Lung (tissue), 11 donors: ENCODE measurements at regions not wholly inside any gene's neighbourhood (a gene's known extent, or its start where the extent isn't known, plus 50 kb on each side); places are given as distances from the start of the nearest gene placed in this dataset.

Experiments
- ATAC-seq: fragments of 200-7000 bp; cut with Tn5 transposase; one replicate; pipeline ENCODE4 v1.9.1; 2020; ENCODE audit warnings: moderate number of reproducible peaks; ENCODE audit not compliant: insufficient read depth, low FRiP score
- DNase-seq, 3 donors: peaks; one replicate each; pipeline ENCODE4 v3.0.0-alpha.2; 2013 to 2017
- H3K27ac ChIP-seq, 2 donors: one replicate each; pipeline ENCODE4 v1.5.1; 2013; ENCODE audit warnings: mild to moderate bottlenecking in 2 of 2, moderate library complexity in 2 of 2, control low read depth in 1 of 2, inconsistent platforms in 1 of 2, low read depth in 1 of 2, low read length in 1 of 2
- H3K27me3 ChIP-seq, 3 donors: one replicate each; pipeline ENCODE4 v1.5.1; 2013; ENCODE audit warnings: low read length in 2 of 3; ENCODE audit not compliant: control insufficient read depth in 3 of 3, insufficient read depth in 3 of 3
- H3K36me3 ChIP-seq, 4 donors: one replicate each; pipeline ENCODE4 v1.5.1; 2013; ENCODE audit warnings: low read length in 4 of 4, mild to moderate bottlenecking in 1 of 4, moderate library complexity in 1 of 4; ENCODE audit not compliant: control insufficient read depth in 4 of 4, insufficient read depth in 4 of 4
- H3K4me1 ChIP-seq, 5 donors: one replicate each; pipeline ENCODE4 v1.5.1; 2013; ENCODE audit warnings: low read length in 5 of 5, mild to moderate bottlenecking in 2 of 5, moderate library complexity in 1 of 5; ENCODE audit not compliant: control insufficient read depth in 5 of 5, insufficient read depth in 5 of 5
- H3K4me3 ChIP-seq: one replicate; pipeline ENCODE4 v1.5.1; 2013; ENCODE audit warnings: mild to moderate bottlenecking, control low read depth, moderate library complexity
- H3K9ac ChIP-seq, 2 donors: one replicate each; pipeline ENCODE4 v1.5.1; 2013; ENCODE audit warnings: low read length in 2 of 2, control low read depth in 1 of 2; ENCODE audit not compliant: insufficient read depth in 1 of 2
- H3K9me3 ChIP-seq, 4 donors: one replicate each; pipeline ENCODE4 v1.5.1; 2013; ENCODE audit warnings: low read length in 3 of 4, mild to moderate bottlenecking in 1 of 4, moderate library complexity in 1 of 4; ENCODE audit not compliant: control insufficient read depth in 4 of 4, insufficient read depth in 3 of 4
- CTCF ChIP-seq: IDR thresholded peaks from 2 replicates; pipeline ENCODE4 v1.5.1; 2012; ENCODE audit warnings: mild to moderate bottlenecking; ENCODE audit errors: control extremely low read depth, extremely low read depth
- WGBS, 2 donors: extraction: QIAGEN DNeasy Blood & Tissue Kit; methylation state at CpG; one replicate each; pipeline ENCODE4 v1.1.7; 2013; 5-methylcytosine and 5-hydroxymethylcytosine counted together
- donor health status: control.
- donor health status: control.
- donor health status: Bipolar disorder and iron deficiency.
- donor health status: healthy.
- donor health status: DM: yes; HTN: yes; CAD: no.

GRCh38 chr12:132423251-132423819 is 66.6 kb upstream of the FBRSL1 start:
- no peak for DNase-seq
- Histone ChIP-seq H3K27me3 (peaks cover 0 to 5% (median 3%) of the 10 kb centered on the region in 3 donors), H3K9me3 (peaks cover 0 to 18% (median 0%) of the 10 kb centered on the region in 4 donors), H3K27ac (no peak overlapping the region), H3K9ac (no peak overlapping the region), H3K4me1 (peaks cover 0 to 21% (median 0%) of the 10 kb centered on the region in 5 donors), H3K4me3 (no peak overlapping the region), H3K36me3 (no peaks in the 10 kb centered on the region)
- TF ChIP-seq CTCF, result no peak
- no peak for ATAC-seq
- WGBS, 2 donors, result 69 to 89% methylated on average over 29 of the region's 29 CpGs

GRCh38 chr12:132422381-132423043 is 67.4 kb upstream of the FBRSL1 start:
- Histone ChIP-seq H3K27me3 (peaks cover 0 to 5% (median 4%) of the 10 kb centered on the region in 3 donors), H3K4me1 (peaks cover 0 to 21% (median 0%) of the 10 kb centered on the region in 5 donors), H3K27ac (no peak overlapping the region), H3K36me3 (no peaks in the 10 kb centered on the region), H3K9me3 (peaks cover 0 to 18% (median 0%) of the 10 kb centered on the region in 4 donors), H3K9ac (no peak overlapping the region), H3K4me3 (no peak overlapping the region)
- DNase-seq (no peak), ATAC-seq (no peak)
- no peak for TF ChIP-seq CTCF
- 50 to 63% methylated on average over 6 of the region's 6 CpGs for WGBS, 2 donors

GRCh38 chr12:132422040-132422380 is 67.9 kb upstream of the FBRSL1 start:
- Histone ChIP-seq H3K27ac (no peak overlapping the region), H3K9ac (no peak overlapping the region), H3K4me3 (no peak overlapping the region), H3K27me3 (peaks cover 0 to 9% (median 5%) of the 10 kb centered on the region in 3 donors), H3K4me1 (peaks cover 0 to 21% (median 0%) of the 10 kb centered on the region in 5 donors), H3K36me3 (no peaks in the 10 kb centered on the region), H3K9me3 (peaks cover 0 to 18% (median 0%) of the 10 kb centered on the region in 4 donors)
- no peak for TF ChIP-seq CTCF
- ATAC-seq (no peak), DNase-seq (no peak)
- 65 to 78% methylated on average over 10 of the region's 10 CpGs for WGBS, 2 donors
